HepG2 (cell line): ENCODE measurements at regions not wholly inside any gene's neighbourhood (a gene's known extent, or its start where the extent isn't known, plus 50 kb on each side); places are given as distances from the start of the nearest gene placed in this dataset.

Experiments
- ATAC-seq: fragments of 200-7000 bp; cut with Tn5 transposase; 3 replicates; pipeline ENCODE4 v1.9.1; 2020; ENCODE audit warnings: mild to moderate bottlenecking, moderate library complexity
- BruUV-seq: library from RNA; stranded (reverse); fragments of 400-500 nt; replicated peaks from 2 replicates; lab custom pipeline; 2021; lab: Mats Ljungman, UMichigan
- CTCF ChIA-PET: fragments of 300-600 bp; formaldehyde crosslinking; extraction: SDS; loops from one replicate; lab custom pipeline; 2021; ENCODE audit warnings: low total read pairs, inconsistent platforms, low intra/inter-chr PET ratio; lab: Yijun Ruan, JAX
- POLR2A ChIA-PET: fragments of 350-600 bp; sonication (Branson Sonifier 250); formaldehyde crosslinking; loops from one replicate; lab custom pipeline; 2020; ENCODE audit warnings: antibody characterized with exemption, inconsistent platforms; lab: Yijun Ruan, JAX
- DNase-seq: peaks from one replicate; pipeline ENCODE4 v3.0.0-alpha.2; 2015; ENCODE audit warnings: low spot score
- FAIRE-seq: peaks from 3 replicates; lab custom pipeline; 2011; peaks lifted over from hg19 to GRCh38; lab: Jason Lieb, UNC
- H2AFZ ChIP-seq: one replicate; pipeline ENCODE4 v1.6.1; 2011; ENCODE audit warnings: low read length, inconsistent platforms
- H3K27ac ChIP-seq: fragments of 300-600 bp; 3 replicates; pipeline ENCODE4 v1.8.0; 2011; ENCODE audit warnings: mixed run types, mild to moderate bottlenecking, mixed read lengths, low read length, inconsistent platforms; ENCODE audit not compliant: insufficient read depth; ENCODE audit errors: extremely low read length
- H3K27me3 ChIP-seq, 2 experiments: fragments of 200-600 bp in 1 of 2; 2 replicates in 1 of 2; 3 replicates in 1 of 2; pipeline versions ENCODE4 v1.6.0 to v1.8.0; 2011; ENCODE audit warnings: low read length in 2 of 2, mild to moderate bottlenecking in 2 of 2, moderate library complexity in 2 of 2, inconsistent platforms in 1 of 2; ENCODE audit not compliant: insufficient read depth in 2 of 2, control insufficient read depth in 1 of 2
- H3K36me3 ChIP-seq, 2 experiments: fragments of 200-600 bp in 1 of 2; replicated peaks in 1 of 2; 2 replicates in 1 of 2; 3 replicates in 1 of 2; pipeline versions ENCODE4 v1.5.1 to v1.8.0; 2011; ENCODE audit warnings: low read length in 2 of 2, inconsistent platforms in 1 of 2; ENCODE audit not compliant: insufficient read depth in 2 of 2, control insufficient read depth in 1 of 2
- H3K4me1 ChIP-seq: 2 replicates; pipeline ENCODE4 v1.5.1; 2012; ENCODE audit warnings: low read length, inconsistent platforms; ENCODE audit not compliant: insufficient read depth
- H3K4me2 ChIP-seq: 2 replicates; pipeline ENCODE4 v1.6.0; 2011; ENCODE audit warnings: low read depth, low read length, inconsistent platforms
- H3K4me3 ChIP-seq, 3 experiments: fragments of 200-600 bp in 1 of 3; sonication (generic), shearing (Covaris generic) in 1 of 3; replicated peaks in 1 of 3; 2 replicates each; pipeline ENCODE4 v1.5.1; 2011 to 2016; ENCODE audit warnings: low read length in 3 of 3, inconsistent platforms in 2 of 3, low read depth in 2 of 3, mild to moderate bottlenecking in 2 of 3, control low read depth in 1 of 3, mixed read lengths in 1 of 3; ENCODE audit not compliant: insufficient read depth in 1 of 3
- H3K79me2 ChIP-seq: one replicate; pipeline ENCODE4 v1.6.1; 2011; ENCODE audit warnings: low read length, inconsistent platforms; ENCODE audit not compliant: insufficient read depth
- H3K9ac ChIP-seq: 2 replicates; pipeline ENCODE4 v1.6.0; 2011; ENCODE audit warnings: mild to moderate bottlenecking, low read depth, low read length, inconsistent platforms; ENCODE audit not compliant: insufficient read depth
- H3K9me3 ChIP-seq: 2 replicates; pipeline ENCODE4 v1.5.1; 2012; ENCODE audit warnings: mild to moderate bottlenecking, low read length
- H4K20me1 ChIP-seq: 2 replicates; pipeline ENCODE4 v1.6.0; 2011; ENCODE audit warnings: inconsistent platforms, mild to moderate bottlenecking, low read length, moderate library complexity; ENCODE audit not compliant: insufficient read depth
- CBX5 ChIP-seq: sonication (generic); formaldehyde crosslinking; IDR thresholded peaks from 2 replicates; pipeline ENCODE4 v1.4.0; 2020; ENCODE audit warnings: missing genetic modification reagents, borderline replicate concordance
- EHMT2 ChIP-seq: fragments of 200-600 bp; sonication (generic); IDR thresholded peaks from 2 replicates; pipeline ENCODE4 v1.7.0; 2017; ENCODE audit warnings: antibody characterized with exemption, low read depth, low read length, borderline replicate concordance
- EP300 ChIP-seq, 3 experiments: sonication (generic) in 1 of 3; formaldehyde crosslinking in 1 of 3; IDR thresholded peaks; 2 replicates each; pipeline versions ENCODE4 v1.5.1 to v1.6.1; 2011 to 2020; ENCODE audit warnings: low read depth in 2 of 3, low read length in 2 of 3, borderline replicate concordance in 1 of 3, improper control_type of control experiment in 1 of 3, mild to moderate bottlenecking in 1 of 3, missing genetic modification reagents in 1 of 3, moderate library complexity in 1 of 3
- ERF ChIP-seq: IDR thresholded peaks from 2 replicates; pipeline ENCODE4 v1.6.1; 2018; ENCODE audit warnings: missing biosample characterization, missing genetic modification reagents
- RXRB ChIP-seq: IDR thresholded peaks from 2 replicates; pipeline ENCODE4 v1.6.1; 2016; ENCODE audit warnings: borderline replicate concordance, missing genetic modification reagents, missing compliant biosample characterization
- SSRP1 ChIP-seq: IDR thresholded peaks from 2 replicates; pipeline ENCODE4 v1.6.1; 2016; ENCODE audit warnings: control low read depth
- STAT6 ChIP-seq: sonication (generic); formaldehyde crosslinking; IDR thresholded peaks from 2 replicates; pipeline ENCODE4 v1.4.0; 2020; ENCODE audit warnings: missing genetic modification reagents, mild to moderate bottlenecking, borderline replicate concordance
- ZNF205 ChIP-seq: IDR thresholded peaks from 2 replicates; pipeline ENCODE4 v1.6.1; 2018; ENCODE audit warnings: missing biosample characterization, missing genetic modification reagents
- ZNF335 ChIP-seq: sonication (generic); formaldehyde crosslinking; IDR thresholded peaks from 2 replicates; pipeline ENCODE4 v1.4.0; 2020; ENCODE audit warnings: missing genetic modification reagents
- ZNF766 ChIP-seq: sonication (generic); formaldehyde crosslinking; IDR thresholded peaks from 2 replicates; pipeline ENCODE4 v1.5.0; 2020; ENCODE audit warnings: missing genetic modification reagents, borderline replicate concordance
- WGBS: methylation state at CpG from one replicate; pipeline ENCODE4 v1.1.6; 2017; ENCODE audit warnings: low lambda C conversion rate; 5-methylcytosine and 5-hydroxymethylcytosine counted together
- in situ Hi-C: cut with HindIII; loops from 2 replicates; pipeline ENCODE4 v1.10.0; 2017; ENCODE audit warnings: low pct_unique_long_range_greater_than_20kb; ENCODE audit not compliant: extremely low pct_ligation_motif_present
- intact Hi-C: fragments of 100-400 bp; cut with micrococcal nuclease; formaldehyde crosslinking; loops from one replicate; pipeline ENCODE4 v1.10.0; 2022; ENCODE audit not compliant: unreplicated experiment
- TF ChIP-seq, protein P1 (sequence below): IDR thresholded peaks from 2 replicates; pipeline ENCODE4 v1.6.1; 2016; ENCODE audit warnings: missing biosample characterization, missing genetic modification reagents, low read depth

DNA sequence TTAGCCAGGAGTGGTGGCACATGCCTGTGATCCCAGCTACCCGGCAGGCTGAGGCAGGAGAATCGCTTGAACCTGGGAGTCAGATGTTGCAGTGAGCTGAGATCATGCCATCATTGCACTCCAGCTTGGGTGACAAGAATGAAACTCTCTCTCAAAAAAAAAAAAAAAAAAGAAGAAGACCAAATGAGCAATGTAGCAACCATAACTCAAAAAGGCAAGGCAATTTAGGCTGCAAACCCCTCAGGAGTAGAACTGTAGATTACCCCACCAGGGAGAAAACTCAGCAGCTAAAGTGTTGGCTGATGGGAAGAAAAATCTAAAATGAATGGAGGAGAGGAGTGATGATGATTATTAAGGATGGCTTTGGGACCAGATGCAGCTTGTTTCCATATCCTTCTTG lies 256.7 kb upstream of the UBASH3B start:
- Histone ChIP-seq H3K27ac (no peak overlapping the region), H3K79me2 (no peaks in the 10 kb centered on the region), H4K20me1 (no peaks in the 10 kb centered on the region), H3K36me3 (no peaks in the 10 kb centered on the region), H3K4me3 (no peak overlapping the region), H3K4me2 (no peak overlapping the region), H3K9me3 (no peaks in the 10 kb centered on the region), H3K4me1 (no peaks in the 10 kb centered on the region), H2AFZ (no peak overlapping the region), H3K9ac (no peak overlapping the region), H3K27me3 (no peaks in the 10 kb centered on the region)
- ATAC-seq (no peak), DNase-seq (no peak), FAIRE-seq (no peak)
- WGBS = 40% methylated on average over 2 of the region's 2 CpGs
- intact Hi-C loops = no loop called here
- in situ Hi-C loops = no loop called here
- CTCF ChIA-PET = no interaction called here
- BruUV-seq = no TSS peak
- TF ChIP-seq ERF (CRISPR knock-in tag) (no peak), STAT6 (CRISPR knock-in tag) (no peak), EHMT2 (no peak), EP300 (IDR thresholded peaks at IDR 0.05; ENCODE audit: low read depth in 2 of 2, low read length in 2 of 2) (no peak), EP300 (CRISPR knock-in tag; IDR thresholded peaks at IDR 0.05; ENCODE audit: borderline replicate concordance) (no peak), ZNF335 (CRISPR knock-in tag) (no peak), SSRP1 (CRISPR knock-in tag) (no peak), RXRB (CRISPR knock-in tag) (no peak), ZNF766 (no peak), CBX5 (CRISPR knock-in tag) (no peak), ZNF205 (CRISPR knock-in tag) (no peak)
- TF ChIP-seq, protein P1, sequence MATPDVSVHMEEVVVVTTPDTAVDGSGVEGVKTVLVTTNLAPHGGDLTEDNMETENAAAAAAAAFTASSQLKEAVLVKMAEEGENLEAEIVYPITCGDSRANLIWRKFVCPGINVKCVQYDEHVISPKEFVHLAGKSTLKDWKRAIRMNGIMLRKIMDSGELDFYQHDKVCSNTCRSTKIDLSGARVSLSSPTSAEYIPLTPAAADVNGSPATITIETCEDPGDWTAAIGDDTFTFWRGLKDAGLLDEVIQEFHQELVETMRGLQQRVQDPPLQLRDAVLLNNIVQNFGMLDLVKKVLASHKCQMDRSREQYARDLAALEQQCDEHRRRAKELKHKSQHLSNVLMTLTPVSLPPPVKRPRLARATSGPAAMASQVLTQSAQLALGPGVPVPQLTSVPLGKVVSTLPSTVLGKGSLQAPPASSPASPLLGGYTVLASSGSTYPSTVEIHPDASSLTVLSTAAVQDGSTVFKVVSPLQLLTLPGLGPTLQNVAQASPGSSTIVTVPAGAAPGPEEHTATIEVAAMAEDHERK (CRISPR knock-in tag) = no peak
- POLR2A ChIA-PET = no interaction called here
